SK-N-SH (cell line): ENCODE measurements at regions not wholly inside any gene's neighbourhood (a gene's known extent, or its start where the extent isn't known, plus 50 kb on each side); places are given as distances from the start of the nearest gene placed in this dataset.

Source experiments
- CTCF ChIA-PET: fragments of 300-600, 350-600 bp; formaldehyde crosslinking; extraction: SDS; loops from one replicate; lab custom pipeline; 2021; lab: Yijun Ruan, JAX
- POLR2A ChIA-PET: fragments of 350-600 bp; sonication (Branson Sonifier 250); formaldehyde crosslinking; extraction: SDS; loops from one replicate; lab custom pipeline; 2020; ENCODE audit warnings: antibody characterized with exemption, inconsistent platforms; lab: Yijun Ruan, JAX
- DNase-seq: peaks from one replicate; pipeline ENCODE4 v3.0.0; 2012
- H2AFZ ChIP-seq: fragments of 200-600 bp; sonication (generic); 2 replicates; pipeline ENCODE4 v1.8.1; 2016; ENCODE audit warnings: antibody characterized with exemption, mild to moderate bottlenecking, low read depth
- H3F3A ChIP-seq: fragments of 200-600 bp; sonication (generic); replicated peaks from 2 replicates; pipeline ENCODE3; 2016; ENCODE audit warnings: antibody characterized with exemption, mild to moderate bottlenecking; ENCODE audit not compliant: insufficient read depth
- H3K27ac ChIP-seq, 2 experiments: fragments of 200-500 bp in 1 of 2; fragments of 200-600 bp in 1 of 2; sonication (Bioruptor generic) in 1 of 2; sonication (generic), shearing (Covaris generic) in 1 of 2; 2 replicates each; pipeline versions ENCODE4 v1.5.1 to v1.6.1; 2014 to 2016; ENCODE audit warnings: low read depth in 2 of 2, inconsistent platforms in 1 of 2, low read length in 1 of 2, mild to moderate bottlenecking in 1 of 2, mixed read lengths in 1 of 2
- H3K27me3 ChIP-seq: fragments of 200-600 bp; sonication (generic), shearing (Covaris generic); 2 replicates; pipeline ENCODE4 v1.6.1; 2016; ENCODE audit warnings: mixed run types; ENCODE audit not compliant: insufficient read depth
- H3K36me3 ChIP-seq, 2 experiments: fragments of 200-500 bp in 1 of 2; fragments of 200-600 bp in 1 of 2; sonication (Bioruptor generic) in 1 of 2; sonication (generic) in 1 of 2; replicated peaks in 1 of 2; 2 replicates each; pipeline versions ENCODE3 to v1.5.1; 2014 to 2016; ENCODE audit warnings: low read length in 1 of 2, mild to moderate bottlenecking in 1 of 2; ENCODE audit not compliant: insufficient read depth in 2 of 2, control insufficient read depth in 1 of 2
- H3K4me1 ChIP-seq, 2 experiments: fragments of 200-500 bp in 1 of 2; fragments of 200-600 bp in 1 of 2; sonication (Bioruptor generic) in 1 of 2; sonication (generic), shearing (Covaris generic) in 1 of 2; 2 replicates each; pipeline versions ENCODE4 v1.5.1 to v1.6.1; 2014 to 2016; ENCODE audit warnings: low read depth in 1 of 2, low read length in 1 of 2, mixed run types in 1 of 2; ENCODE audit not compliant: insufficient read depth in 2 of 2, control insufficient read depth in 1 of 2
- H3K4me2 ChIP-seq: fragments of 200-600 bp; sonication (generic), shearing (Covaris generic); 2 replicates; pipeline ENCODE4 v1.6.1; 2017; ENCODE audit warnings: mixed run types
- H3K4me3 ChIP-seq, 2 experiments: fragments of 200-500 bp in 1 of 2; fragments of 200-600 bp in 1 of 2; sonication (Bioruptor generic) in 1 of 2; sonication (generic), shearing (Covaris generic) in 1 of 2; 2 replicates each; pipeline versions ENCODE4 v1.5.1 to v1.8.1; 2014 to 2016; ENCODE audit warnings: low read depth in 2 of 2, inconsistent platforms in 1 of 2, low read length in 1 of 2, mild to moderate bottlenecking in 1 of 2, mixed read lengths in 1 of 2, moderate library complexity in 1 of 2
- H3K79me2 ChIP-seq: fragments of 200-600 bp; sonication (generic); 2 replicates; pipeline ENCODE4 v1.8.1; 2017; ENCODE audit warnings: mild to moderate bottlenecking; ENCODE audit not compliant: insufficient read depth
- H3K9ac ChIP-seq: fragments of 200-600 bp; sonication (generic); 2 replicates; pipeline ENCODE4 v1.6.1; 2017; ENCODE audit warnings: mixed run types
- H3K9me2 ChIP-seq: fragments of 200-600 bp; sonication (generic); 2 replicates; pipeline ENCODE4 v1.6.1; 2017; ENCODE audit warnings: mixed run types
- H3K9me3 ChIP-seq: fragments of 200-600 bp; sonication (generic); 2 replicates; pipeline ENCODE4 v1.6.1; 2017; ENCODE audit warnings: mixed run types, mild to moderate bottlenecking, moderate library complexity
- H4K20me1 ChIP-seq: fragments of 200-600 bp; sonication (generic); 2 replicates; pipeline ENCODE4 v1.6.1; 2017; ENCODE audit warnings: mild to moderate bottlenecking, mixed run types; ENCODE audit not compliant: insufficient read depth
- CHD2 ChIP-seq: fragments of 150-350 bp; IDR thresholded peaks from 2 replicates; pipeline ENCODE4 v1.6.1; 2018; ENCODE audit warnings: low read length; ENCODE audit not compliant: partially characterized antibody
- CTCF ChIP-seq: fragments of 200-600 bp; sonication (generic); IDR thresholded peaks from 2 replicates; pipeline ENCODE4 v1.6.1; 2017; ENCODE audit warnings: antibody characterized with exemption, mild to moderate bottlenecking, moderate library complexity
- EZH2phosphoT487 ChIP-seq: fragments of 200-600 bp; sonication (generic); IDR thresholded peaks from 2 replicates; pipeline ENCODE4 v1.6.1; 2017; ENCODE audit warnings: low read depth, mixed run types, mild to moderate bottlenecking, antibody characterized with exemption, moderate library complexity, borderline replicate concordance
- FOXJ3 ChIP-seq: sonication (generic); formaldehyde crosslinking; IDR thresholded peaks from 2 replicates; pipeline ENCODE4 v1.5.1; 2020; ENCODE audit warnings: mild to moderate bottlenecking, missing genetic modification reagents
- GABPA ChIP-seq: IDR thresholded peaks from 2 replicates; pipeline ENCODE4 v1.4.0; 2012; ENCODE audit warnings: low read depth, mild to moderate bottlenecking
- JUND ChIP-seq: IDR thresholded peaks from 2 replicates; pipeline ENCODE4 v1.4.0; 2012
- MAX ChIP-seq: IDR thresholded peaks from 2 replicates; pipeline ENCODE4 v1.4.0; 2012; ENCODE audit warnings: low read depth
- MEF2A ChIP-seq: IDR thresholded peaks from 2 replicates; pipeline ENCODE4 v1.4.0; 2012; ENCODE audit warnings: low read depth, borderline replicate concordance
- MXI1 ChIP-seq: IDR thresholded peaks from 2 replicates; pipeline ENCODE4 v1.6.1; 2012; ENCODE audit warnings: mild to moderate bottlenecking, low read depth, low read length, improper control_type of control experiment
- NRF1 ChIP-seq: IDR thresholded peaks from 2 replicates; pipeline ENCODE4 v1.6.1; 2012; ENCODE audit warnings: low read depth, mild to moderate bottlenecking, low read length
- PBX3 ChIP-seq: IDR thresholded peaks from 2 replicates; pipeline ENCODE4; 2012
- POLR2AphosphoS5 ChIP-seq: IDR thresholded peaks from 2 replicates; pipeline ENCODE4 v1.6.1; 2012; ENCODE audit warnings: low read depth, low read length
- RAD21 ChIP-seq: IDR thresholded peaks from 2 replicates; pipeline ENCODE4 v1.6.1; 2012; ENCODE audit warnings: mild to moderate bottlenecking, low read length
- RCOR1 ChIP-seq: fragments of 150-350 bp; IDR thresholded peaks from 2 replicates; pipeline ENCODE4 v1.6.1; 2017; ENCODE audit warnings: antibody characterized with exemption, low read length
- RFX5 ChIP-seq: IDR thresholded peaks from 2 replicates; pipeline ENCODE4 v1.6.1; 2012; ENCODE audit warnings: mild to moderate bottlenecking, improper control_type of control experiment, low read length
- RXRA ChIP-seq: IDR thresholded peaks from 2 replicates; pipeline ENCODE4 v1.4.0; 2012; ENCODE audit warnings: low read depth, mild to moderate bottlenecking, borderline replicate concordance
- SIN3A ChIP-seq: IDR thresholded peaks from 2 replicates; pipeline ENCODE4 v1.6.1; 2012; ENCODE audit warnings: low read depth, mild to moderate bottlenecking, low read length, moderate library complexity, borderline replicate concordance
- SMC3 ChIP-seq: IDR thresholded peaks from 2 replicates; pipeline ENCODE4 v1.6.1; 2012; ENCODE audit warnings: low read depth, low read length, improper control_type of control experiment
- TAF1 ChIP-seq: IDR thresholded peaks from 2 replicates; pipeline ENCODE4 v1.6.1; 2012; ENCODE audit warnings: low read depth, mild to moderate bottlenecking, low read length, moderate library complexity, borderline replicate concordance
- TCF12 ChIP-seq: IDR thresholded peaks from 2 replicates; pipeline ENCODE4 v1.4.0; 2012
- TEAD4 ChIP-seq: IDR thresholded peaks from 2 replicates; pipeline ENCODE4 v1.4.0; 2012; ENCODE audit warnings: mild to moderate bottlenecking, borderline replicate concordance; ENCODE audit not compliant: insufficient read depth
- USF1 ChIP-seq: IDR thresholded peaks from 2 replicates; pipeline ENCODE4 v1.4.0; 2012; ENCODE audit warnings: low read depth, borderline replicate concordance
- USF2 ChIP-seq: fragments of 150-350 bp; IDR thresholded peaks from 2 replicates; pipeline ENCODE4 v1.6.1; 2017; ENCODE audit warnings: antibody characterized with exemption, low read length, low read depth, borderline replicate concordance
- WGBS: methylation state at CpG from one replicate; pipeline ENCODE4 v1.1.6; 2017; ENCODE audit warnings: low lambda C conversion rate; 5-methylcytosine and 5-hydroxymethylcytosine counted together

- H3F3A ChIP-seq: no peaks in the 10 kb centered on the region
- no peak overlapping the region for H3K4me2 ChIP-seq
- no peak overlapping the region for H3K4me3 ChIP-seq
- H3K36me3 ChIP-seq: no peaks in the 10 kb centered on the region
- H3K9me3 ChIP-seq: no peaks in the 10 kb centered on the region; the same call in 1 of the 2 replicates
- H3K9ac ChIP-seq: no peak overlapping the region
- POLR2A ChIA-PET: no interaction called here
- no peak for DNase-seq
- no peaks in the 10 kb centered on the region for H3K79me2 ChIP-seq
- H3K27me3 ChIP-seq: no peaks in the 10 kb centered on the region
- no peak overlapping the region for H2AFZ ChIP-seq
- no peak for TF ChIP-seq FOXJ3 (CRISPR knock-in tag)
- no peak for TF ChIP-seq USF1
- no peak for TF ChIP-seq SMC3
- no peak for TF ChIP-seq RFX5
- TF ChIP-seq CHD2: no peak
- TF ChIP-seq NRF1: no peak
- no peak for TF ChIP-seq MXI1
- TF ChIP-seq EZH2phosphoT487: no peak
- no peak for TF ChIP-seq SIN3A
- TF ChIP-seq RCOR1: no peak
- no peak for TF ChIP-seq TAF1
- TF ChIP-seq, all 33 proteins: peak for 0
- 88% methylated on average over 41 of the region's 45 CpGs for WGBS
- Histone ChIP-seq H3K27ac (no peak overlapping the region), H3K4me1 (no peaks in the 10 kb centered on the region; a peak in 1 of 4 replicates), H4K20me1 (no peaks in the 10 kb centered on the region), H3K9me2 (no peaks in the 10 kb centered on the region)
- CTCF ChIA-PET: no interaction called here
These were observed 266.6 kb downstream of the TFCP2L1 start for GRCh38 chr2:121018136-121019061.

- no peak overlapping the region for H3K9ac ChIP-seq
- no peaks in the 10 kb centered on the region for H3K79me2 ChIP-seq
- ChIA-PET POLR2A (no interaction called here), CTCF (no interaction called here)
- H3K27me3 ChIP-seq: no peaks in the 10 kb centered on the region
- H3K4me3 ChIP-seq: no peak overlapping the region
- no peak overlapping the region for H3K4me2 ChIP-seq
- DNase-seq: no peak
- no peaks in the 10 kb centered on the region for H3K9me3 ChIP-seq
- no peak overlapping the region for H2AFZ ChIP-seq
- no peak overlapping the region for H3K27ac ChIP-seq
- 76% methylated on average over 11 of the region's 12 CpGs for WGBS
- no peaks in the 10 kb centered on the region for H4K20me1 ChIP-seq
- no peaks in the 10 kb centered on the region for H3F3A ChIP-seq
- H3K9me2 ChIP-seq: no peaks in the 10 kb centered on the region
- H3K36me3 ChIP-seq: no peaks in the 10 kb centered on the region
- no peaks in the 10 kb centered on the region; a peak in 1 of 4 replicates for H3K4me1 ChIP-seq
- no peak for TF ChIP-seq USF2
- TF ChIP-seq TCF12: no peak
- no peak for TF ChIP-seq MAX
- no peak for TF ChIP-seq CHD2
- TF ChIP-seq RFX5: no peak
- no peak for TF ChIP-seq MEF2A
- no peak for TF ChIP-seq POLR2AphosphoS5
- no peak for TF ChIP-seq CTCF
- no peak for TF ChIP-seq RCOR1
- TF ChIP-seq NRF1: no peak
- TF ChIP-seq TAF1: no peak
- TF ChIP-seq TEAD4: no peak
- no peak for TF ChIP-seq RXRA
- TF ChIP-seq GABPA: no peak
- TF ChIP-seq EZH2phosphoT487: no peak
- TF ChIP-seq JUND: no peak
- TF ChIP-seq RAD21: no peak
- TF ChIP-seq SIN3A: no peak
- no peak for TF ChIP-seq PBX3
These were observed 265.9 kb downstream of the TFCP2L1 start for GRCh38 chr2:121019071-121019470.
